ENCODE measurements at regions not wholly inside any gene's neighbourhood (a gene's known extent, or its start where the extent isn't known, plus 50 kb on each side); places are given as distances from the start of the nearest gene placed in this dataset.

GRCh38 chr4:126735294-126736132 is 897.2 kb upstream of the INTU start:
- TF ChIP-seq EZH2 (IDR thresholded peaks at IDR 0.05; ENCODE audit: insufficient read depth, poor library complexity, severe bottlenecking) (no peak), EZH2phosphoT487 (IDR thresholded peaks at IDR 0.05; ENCODE audit: insufficient read depth, low read depth) (no peak)

Data from GM23248 (cell line).